ENCODE measurements at regions not wholly inside any gene's neighbourhood (a gene's known extent, or its start where the extent isn't known, plus 50 kb on each side); places are given as distances from the start of the nearest gene placed in this dataset.

- TF ChIP-seq, protein P1, sequence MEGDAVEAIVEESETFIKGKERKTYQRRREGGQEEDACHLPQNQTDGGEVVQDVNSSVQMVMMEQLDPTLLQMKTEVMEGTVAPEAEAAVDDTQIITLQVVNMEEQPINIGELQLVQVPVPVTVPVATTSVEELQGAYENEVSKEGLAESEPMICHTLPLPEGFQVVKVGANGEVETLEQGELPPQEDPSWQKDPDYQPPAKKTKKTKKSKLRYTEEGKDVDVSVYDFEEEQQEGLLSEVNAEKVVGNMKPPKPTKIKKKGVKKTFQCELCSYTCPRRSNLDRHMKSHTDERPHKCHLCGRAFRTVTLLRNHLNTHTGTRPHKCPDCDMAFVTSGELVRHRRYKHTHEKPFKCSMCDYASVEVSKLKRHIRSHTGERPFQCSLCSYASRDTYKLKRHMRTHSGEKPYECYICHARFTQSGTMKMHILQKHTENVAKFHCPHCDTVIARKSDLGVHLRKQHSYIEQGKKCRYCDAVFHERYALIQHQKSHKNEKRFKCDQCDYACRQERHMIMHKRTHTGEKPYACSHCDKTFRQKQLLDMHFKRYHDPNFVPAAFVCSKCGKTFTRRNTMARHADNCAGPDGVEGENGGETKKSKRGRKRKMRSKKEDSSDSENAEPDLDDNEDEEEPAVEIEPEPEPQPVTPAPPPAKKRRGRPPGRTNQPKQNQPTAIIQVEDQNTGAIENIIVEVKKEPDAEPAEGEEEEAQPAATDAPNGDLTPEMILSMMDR (IDR thresholded peaks at IDR 0.05; ENCODE audit: insufficient read depth, low read length, poor library complexity, severe bottlenecking): no peak
- no peak for TF ChIP-seq EZH2phosphoT487 (conservative IDR thresholded peaks at IDR 0.05; ENCODE audit: low read length)
Measured at GRCh38 chr2:14256890-14257289, 375.6 kb upstream of the LRATD1 start.
